OCI-LY7 (cell line): ENCODE measurements at regions not wholly inside any gene's neighbourhood (a gene's known extent, or its start where the extent isn't known, plus 50 kb on each side); places are given as distances from the start of the nearest gene placed in this dataset.

Experiments
- EZH2phosphoT487 ChIP-seq: fragments of 200-600 bp; sonication (generic); IDR thresholded peaks from 2 replicates; pipeline ENCODE4 v1.6.1; 2018; ENCODE audit warnings: low read depth, borderline replicate concordance, mild to moderate bottlenecking, mixed run types, antibody characterized with exemption, low read length, moderate library complexity, mixed read lengths
- TF ChIP-seq, protein P1 (sequence below): fragments of 200-600 bp; sonication (generic); conservative IDR thresholded peaks from 2 replicates; pipeline ENCODE4 v1.5.1; 2014; ENCODE audit warnings: mild to moderate bottlenecking, antibody characterized with exemption, low read length, moderate library complexity, mixed read lengths

DNA sequence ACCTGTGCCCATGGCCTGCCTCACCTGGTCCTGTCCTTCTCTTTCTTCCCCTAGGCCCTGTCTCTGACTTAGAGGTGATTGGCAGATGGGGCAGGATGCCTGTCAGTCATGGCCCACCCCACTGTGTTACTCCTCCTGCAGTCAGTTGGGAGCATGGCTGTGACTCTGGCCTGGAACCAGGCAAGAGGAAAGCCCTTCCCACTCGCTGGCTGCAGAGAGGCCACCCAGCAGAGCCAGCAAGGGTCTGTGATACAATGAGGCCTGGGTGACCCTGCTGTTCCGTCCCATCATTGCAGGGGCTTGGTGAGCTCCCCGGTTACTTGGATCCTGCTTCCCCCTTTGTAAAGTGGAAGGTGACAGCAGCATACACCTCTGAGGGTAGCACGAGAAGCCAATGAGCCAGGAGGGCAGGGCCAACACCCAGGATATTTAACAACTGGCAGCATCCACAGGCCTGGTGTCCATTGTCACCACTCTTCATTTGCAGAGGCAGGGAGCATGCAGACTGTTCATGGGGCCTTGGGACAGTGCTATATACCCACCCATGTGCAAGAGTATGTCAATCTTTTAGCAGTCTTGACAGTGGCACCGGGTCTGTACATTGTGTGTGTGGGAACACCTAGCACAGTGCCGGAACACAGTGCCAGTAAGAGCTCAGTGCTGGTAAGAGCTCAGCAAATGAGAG, 191.0 kb upstream of the C1orf174 start:
- TF ChIP-seq, protein P1, sequence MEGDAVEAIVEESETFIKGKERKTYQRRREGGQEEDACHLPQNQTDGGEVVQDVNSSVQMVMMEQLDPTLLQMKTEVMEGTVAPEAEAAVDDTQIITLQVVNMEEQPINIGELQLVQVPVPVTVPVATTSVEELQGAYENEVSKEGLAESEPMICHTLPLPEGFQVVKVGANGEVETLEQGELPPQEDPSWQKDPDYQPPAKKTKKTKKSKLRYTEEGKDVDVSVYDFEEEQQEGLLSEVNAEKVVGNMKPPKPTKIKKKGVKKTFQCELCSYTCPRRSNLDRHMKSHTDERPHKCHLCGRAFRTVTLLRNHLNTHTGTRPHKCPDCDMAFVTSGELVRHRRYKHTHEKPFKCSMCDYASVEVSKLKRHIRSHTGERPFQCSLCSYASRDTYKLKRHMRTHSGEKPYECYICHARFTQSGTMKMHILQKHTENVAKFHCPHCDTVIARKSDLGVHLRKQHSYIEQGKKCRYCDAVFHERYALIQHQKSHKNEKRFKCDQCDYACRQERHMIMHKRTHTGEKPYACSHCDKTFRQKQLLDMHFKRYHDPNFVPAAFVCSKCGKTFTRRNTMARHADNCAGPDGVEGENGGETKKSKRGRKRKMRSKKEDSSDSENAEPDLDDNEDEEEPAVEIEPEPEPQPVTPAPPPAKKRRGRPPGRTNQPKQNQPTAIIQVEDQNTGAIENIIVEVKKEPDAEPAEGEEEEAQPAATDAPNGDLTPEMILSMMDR, result no peak
- no peak for TF ChIP-seq EZH2phosphoT487
